OCI-LY7 (cell line): ENCODE measurements at regions not wholly inside any gene's neighbourhood (a gene's known extent, or its start where the extent isn't known, plus 50 kb on each side); places are given as distances from the start of the nearest gene placed in this dataset.

Source experiments
- CTCF ChIP-seq: fragments of 200-600 bp; sonication (generic); conservative IDR thresholded peaks from 2 replicates; pipeline ENCODE4 v1.5.1; 2014; ENCODE audit warnings: mild to moderate bottlenecking, antibody characterized with exemption, low read length, moderate library complexity, mixed read lengths
- EZH2phosphoT487 ChIP-seq: fragments of 200-600 bp; sonication (generic); IDR thresholded peaks from 2 replicates; pipeline ENCODE4 v1.6.1; 2018; ENCODE audit warnings: low read depth, borderline replicate concordance, mild to moderate bottlenecking, mixed run types, antibody characterized with exemption, low read length, moderate library complexity, mixed read lengths

GRCh38 chr4:189001971-189002450 is 862.8 kb downstream of the TRIML1 start:
- TF ChIP-seq CTCF (no peak), EZH2phosphoT487 (no peak)
